Gastroesophageal sphincter (tissue), 4 donors: ENCODE measurements at regions not wholly inside any gene's neighbourhood (a gene's known extent, or its start where the extent isn't known, plus 50 kb on each side); places are given as distances from the start of the nearest gene placed in this dataset.

Source experiments
- ATAC-seq: fragments of 150-250 bp; one replicate; pipeline ENCODE4 v1.9.1; 2016; ENCODE audit warnings: mild to moderate bottlenecking, moderate library complexity
- H3K27ac ChIP-seq, 4 donors: fragments of 200-600 bp; sonication (generic) in 3 of 4; 1 replicate in 3 of 4; 2 replicates in 1 of 4; pipeline ENCODE4 v1.5.1; 2016 to 2019
- H3K27me3 ChIP-seq: fragments of 200-600 bp; sonication (generic); one replicate; pipeline ENCODE4 v1.5.1; 2019
- H3K36me3 ChIP-seq, 2 donors: fragments of 200-600 bp; sonication (generic); one replicate each; pipeline ENCODE4 v1.5.1; 2019; ENCODE audit warnings: control low read depth in 1 of 2
- H3K4me1 ChIP-seq, 3 donors: fragments of 200-600 bp; sonication (generic); 1 replicate in 2 of 3; 2 replicates in 1 of 3; pipeline ENCODE4 v1.5.1; 2016 to 2019; ENCODE audit warnings: control low read depth in 2 of 3
- H3K4me3 ChIP-seq, 2 donors: fragments of 200-600 bp; sonication (generic); one replicate each; pipeline ENCODE4 v1.5.1; 2019; ENCODE audit warnings: mild to moderate bottlenecking in 1 of 2, moderate library complexity in 1 of 2
- H3K9me3 ChIP-seq, 3 donors: fragments of 200-600 bp; sonication (generic); one replicate each; pipeline ENCODE4 v1.5.1; 2017 to 2019; ENCODE audit warnings: control low read depth in 2 of 3
- EP300 ChIP-seq: sonication (generic); formaldehyde crosslinking; IDR thresholded peaks from one replicate; pipeline ENCODE4 v1.6.1; 2017; ENCODE audit warnings: antibody characterized with exemption, mild to moderate bottlenecking
- POLR2A ChIP-seq, 2 donors: fragments of 450-650 bp; IDR thresholded peaks; one replicate each; pipeline ENCODE4 v1.6.1; 2017; ENCODE audit warnings: antibody characterized with exemption in 2 of 2, mild to moderate bottlenecking in 2 of 2, moderate library complexity in 1 of 2
- POLR2AphosphoS5 ChIP-seq: sonication (generic); formaldehyde crosslinking; IDR thresholded peaks from one replicate; pipeline ENCODE4 v1.6.1; 2017; ENCODE audit warnings: antibody characterized with exemption
- WGBS, 2 donors: methylation state at CpG; one replicate each; pipeline ENCODE4 v1.1.5; 2018; ENCODE audit warnings: low coverage in 1 of 2; 5-methylcytosine and 5-hydroxymethylcytosine counted together
- TF ChIP-seq, protein P1 (sequence below), 4 experiments: fragments of 200-600 bp in 2 of 4; fragments of 450-650 bp in 2 of 4; sonication (generic) in 1 of 4; IDR thresholded peaks; one replicate each; pipeline ENCODE4 v1.5.1; 2017 to 2019; ENCODE audit warnings: antibody characterized with exemption in 4 of 4, mild to moderate bottlenecking in 2 of 4, moderate library complexity in 2 of 4

DNA sequence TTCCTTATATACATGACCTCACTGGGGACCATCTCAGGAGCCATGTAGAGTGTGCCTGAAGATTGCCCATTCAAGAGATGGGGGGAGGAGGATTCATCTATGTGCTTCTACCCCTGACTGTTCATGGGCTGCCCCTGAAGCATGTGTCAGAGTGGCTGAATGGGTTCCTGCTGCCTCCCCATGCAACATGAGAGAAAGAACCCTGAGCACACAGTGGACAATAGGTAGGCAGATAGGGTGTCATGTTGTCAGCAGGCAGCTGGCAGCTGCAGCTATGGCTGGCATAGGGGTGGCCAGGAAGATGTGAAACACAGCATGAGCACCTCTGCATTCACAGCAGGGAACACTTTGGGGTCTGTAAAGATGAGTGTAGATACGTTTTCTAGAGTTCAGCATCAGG lies 208.4 kb upstream of the CNR1 start:
- no peak for TF ChIP-seq EP300
- no peak for TF ChIP-seq POLR2AphosphoS5
- TF ChIP-seq POLR2A (IDR thresholded peaks at IDR 0.05) = no peak
- TF ChIP-seq, protein P1, sequence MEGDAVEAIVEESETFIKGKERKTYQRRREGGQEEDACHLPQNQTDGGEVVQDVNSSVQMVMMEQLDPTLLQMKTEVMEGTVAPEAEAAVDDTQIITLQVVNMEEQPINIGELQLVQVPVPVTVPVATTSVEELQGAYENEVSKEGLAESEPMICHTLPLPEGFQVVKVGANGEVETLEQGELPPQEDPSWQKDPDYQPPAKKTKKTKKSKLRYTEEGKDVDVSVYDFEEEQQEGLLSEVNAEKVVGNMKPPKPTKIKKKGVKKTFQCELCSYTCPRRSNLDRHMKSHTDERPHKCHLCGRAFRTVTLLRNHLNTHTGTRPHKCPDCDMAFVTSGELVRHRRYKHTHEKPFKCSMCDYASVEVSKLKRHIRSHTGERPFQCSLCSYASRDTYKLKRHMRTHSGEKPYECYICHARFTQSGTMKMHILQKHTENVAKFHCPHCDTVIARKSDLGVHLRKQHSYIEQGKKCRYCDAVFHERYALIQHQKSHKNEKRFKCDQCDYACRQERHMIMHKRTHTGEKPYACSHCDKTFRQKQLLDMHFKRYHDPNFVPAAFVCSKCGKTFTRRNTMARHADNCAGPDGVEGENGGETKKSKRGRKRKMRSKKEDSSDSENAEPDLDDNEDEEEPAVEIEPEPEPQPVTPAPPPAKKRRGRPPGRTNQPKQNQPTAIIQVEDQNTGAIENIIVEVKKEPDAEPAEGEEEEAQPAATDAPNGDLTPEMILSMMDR (IDR thresholded peaks at IDR 0.05) = no peak
- 46 to 67% methylated on average over 1 of the region's 1 CpG for WGBS, 2 donors
- Histone ChIP-seq H3K4me1 (peaks cover 0 to 2% (median 0%) of the 10 kb centered on the region in 3 donors), H3K36me3 (no peaks in the 10 kb centered on the region), H3K4me3 (no peak overlapping the region), H3K9me3 (no peaks in the 10 kb centered on the region), H3K27ac (no peak overlapping the region), H3K27me3 (no peaks in the 10 kb centered on the region)
- no peak for ATAC-seq

DNA sequence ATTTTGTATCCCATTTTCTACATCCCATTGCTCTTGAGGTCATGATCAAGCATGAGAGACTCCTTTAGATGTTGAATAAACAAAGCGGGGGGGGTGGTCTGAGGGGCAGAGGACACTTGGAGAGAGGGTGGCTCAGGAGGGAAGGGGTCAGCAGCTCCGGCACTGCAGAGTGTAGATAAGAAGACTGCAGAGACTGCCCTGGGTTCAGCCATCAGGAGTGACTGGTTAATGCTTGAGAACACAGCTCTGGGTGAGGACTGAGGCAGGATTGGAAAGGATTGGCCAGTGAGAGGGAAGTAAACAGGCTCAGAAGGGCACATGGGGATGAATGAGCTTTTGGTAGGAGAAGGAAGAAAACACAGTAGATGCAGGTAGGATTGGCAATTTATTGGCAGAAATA lies 205.3 kb upstream of the CNR1 start:
- Histone ChIP-seq H3K36me3 (no peaks in the 10 kb centered on the region), H3K27ac (no peak overlapping the region), H3K9me3 (no peaks in the 10 kb centered on the region), H3K4me3 (no peak overlapping the region), H3K27me3 (no peaks in the 10 kb centered on the region), H3K4me1 (no peaks in the 10 kb centered on the region)
- ATAC-seq = no peak
- no peak for TF ChIP-seq POLR2AphosphoS5
- WGBS, 2 donors = 23 to 52% methylated on average over 2 of the region's 2 CpGs

DNA sequence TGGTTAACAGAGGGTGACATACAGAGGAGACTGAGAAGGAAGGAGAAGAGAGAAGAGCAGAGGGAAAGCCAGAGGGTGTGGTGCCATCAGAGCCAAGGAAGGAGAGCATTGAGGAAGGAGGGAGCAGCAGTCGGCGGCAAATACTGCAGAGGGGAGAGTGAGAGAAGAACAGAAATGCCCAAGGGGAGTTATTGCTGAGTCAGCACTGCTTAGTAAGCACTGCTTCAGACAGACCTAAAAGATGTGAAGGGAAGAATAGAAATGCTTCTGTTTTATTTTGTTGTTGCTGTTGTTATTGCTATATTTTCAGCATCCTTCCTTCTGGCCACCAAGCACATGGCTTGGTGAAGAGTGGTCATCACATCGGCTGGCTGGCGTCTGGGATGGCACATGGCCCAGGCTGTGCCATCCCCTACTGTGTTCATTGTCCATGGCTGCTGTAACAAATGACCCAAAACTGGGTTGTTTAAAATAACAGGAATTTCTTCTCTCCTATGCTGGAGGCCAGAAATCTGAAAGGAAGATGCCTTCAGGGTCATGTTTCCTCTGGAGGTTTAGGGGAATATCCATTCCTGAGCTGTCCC lies 204.1 kb upstream of the CNR1 start:
- 89 to 94% methylated on average over 2 to 4 of the region's 4 CpGs for WGBS, 2 donors
- H3K27ac ChIP-seq = no peak overlapping the region
- no peaks in the 10 kb centered on the region for H3K4me1 ChIP-seq
- TF ChIP-seq, protein P1 (IDR thresholded peaks at IDR 0.05) = no peak
- TF ChIP-seq EP300 = no peak
- TF ChIP-seq POLR2A (IDR thresholded peaks at IDR 0.05) = no peak
- no peak for TF ChIP-seq POLR2AphosphoS5
- ATAC-seq = no peak
- H3K36me3 ChIP-seq = no peaks in the 10 kb centered on the region
- no peaks in the 10 kb centered on the region for H3K9me3 ChIP-seq
- no peaks in the 10 kb centered on the region for H3K27me3 ChIP-seq
- no peak overlapping the region for H3K4me3 ChIP-seq

GRCh38 chr6:88369262-88369661 lies 203.1 kb upstream of the CNR1 start:
- H3K27me3 ChIP-seq = no peaks in the 10 kb centered on the region
- H3K4me3 ChIP-seq = no peak overlapping the region
- H3K4me1 ChIP-seq = no peaks in the 10 kb centered on the region
- no peaks in the 10 kb centered on the region for H3K36me3 ChIP-seq
- 100% methylated on average over 1 of the region's 3 CpGs for WGBS, 2 donors
- H3K27ac ChIP-seq = no peak overlapping the region
- ATAC-seq = no peak
- TF ChIP-seq POLR2AphosphoS5 (no peak), POLR2A (IDR thresholded peaks at IDR 0.05) (no peak), EP300 (no peak)
- TF ChIP-seq, protein P1 (IDR thresholded peaks at IDR 0.05) = no peak
- H3K9me3 ChIP-seq = no peaks in the 10 kb centered on the region

- no peak for ATAC-seq
Observed at GRCh38 chr6:88368071-88368787, 202.1 kb upstream of the CNR1 start.

More at GRCh38 chr6:88368071-88368787, 202.1 kb upstream of the CNR1 start:
- no peak overlapping the region for H3K4me3 ChIP-seq
- peak; percentile 39 for TF ChIP-seq EP300
- TF ChIP-seq POLR2A (IDR thresholded peaks at IDR 0.05) = no peak
- peak; percentile 50 for TF ChIP-seq POLR2AphosphoS5
- TF ChIP-seq, protein P1 (IDR thresholded peaks at IDR 0.05) = no peak
- H3K4me1 ChIP-seq = no peaks in the 10 kb centered on the region
- WGBS, 2 donors = 44 to 45% methylated on average over 2 of the region's 2 CpGs
- H3K9me3 ChIP-seq = no peaks in the 10 kb centered on the region
- no peaks in the 10 kb centered on the region for H3K27me3 ChIP-seq
- no peaks in the 10 kb centered on the region for H3K36me3 ChIP-seq
- H3K27ac ChIP-seq = no peak overlapping the region
